ENCODE measurements at regions not wholly inside any gene's neighbourhood (a gene's known extent, or its start where the extent isn't known, plus 50 kb on each side); places are given as distances from the start of the nearest gene placed in this dataset.

DNA sequence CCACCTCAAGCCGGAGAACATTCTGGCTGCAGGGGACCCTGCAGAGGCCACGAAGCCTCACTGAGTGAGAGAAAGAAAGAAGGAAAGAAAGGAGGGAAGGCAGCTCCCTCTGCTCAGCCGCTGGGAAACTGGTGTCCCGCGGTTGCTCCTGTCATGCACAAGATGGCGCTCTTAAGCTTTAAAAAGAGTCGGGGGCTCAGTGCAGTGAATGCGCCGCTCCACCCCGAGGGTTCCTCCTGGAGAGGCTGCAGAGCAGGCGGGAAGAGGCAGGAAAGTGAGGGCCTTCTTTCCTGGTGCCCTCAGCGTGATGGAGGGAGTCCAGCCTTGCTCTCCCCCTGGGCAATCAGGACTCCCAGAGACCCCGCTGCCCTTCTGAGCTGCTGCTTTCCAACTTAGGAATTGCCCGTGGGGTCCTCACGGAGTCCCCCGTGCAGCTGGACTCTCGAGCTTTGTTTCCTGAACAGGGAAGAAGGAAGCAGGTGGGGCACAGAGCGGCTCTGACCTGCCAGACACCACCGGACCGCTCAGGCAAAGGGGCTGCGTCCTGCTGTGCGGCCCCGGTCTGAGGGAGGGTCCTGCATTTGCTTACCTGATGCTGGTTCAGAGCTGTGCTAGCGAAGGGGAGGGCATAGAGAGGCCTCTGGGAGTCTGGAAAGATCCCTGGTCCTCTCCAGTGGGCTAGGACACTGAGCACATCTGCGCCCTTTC, 141.9 kb upstream of the MKI67 start:
- H3K4me3 ChIP-seq, result no peak overlapping the region
- H3K27ac ChIP-seq, result no peak overlapping the region
- H4K20me1 ChIP-seq (ENCODE audit: insufficient read depth, poor library complexity, severe bottlenecking), result no peaks in the 10 kb centered on the region
- no peak overlapping the region for H3K4me2 ChIP-seq
- peak; percentile 85 for DNase-seq (ENCODE audit: low spot score)
- H3K36me3 ChIP-seq (replicated peaks; ENCODE audit: insufficient read depth, low read depth), result no peaks in the 10 kb centered on the region
- H3K79me2 ChIP-seq, result no peaks in the 10 kb centered on the region
- H3K27me3 ChIP-seq, result peaks cover 22% of the 10 kb centered on the region
- no peaks in the 10 kb centered on the region for H3K9me2 ChIP-seq (replicated peaks; ENCODE audit: insufficient read depth)
- no peaks in the 10 kb centered on the region for H3K4me1 ChIP-seq (ENCODE audit: insufficient read depth)
- WGBS (ENCODE audit: low lambda C conversion rate, missing lambda C conversion rate), result 43% methylated on average over 25 of the region's 25 CpGs
- H2AFZ ChIP-seq, result no peak overlapping the region
- TF ChIP-seq, protein P1, sequence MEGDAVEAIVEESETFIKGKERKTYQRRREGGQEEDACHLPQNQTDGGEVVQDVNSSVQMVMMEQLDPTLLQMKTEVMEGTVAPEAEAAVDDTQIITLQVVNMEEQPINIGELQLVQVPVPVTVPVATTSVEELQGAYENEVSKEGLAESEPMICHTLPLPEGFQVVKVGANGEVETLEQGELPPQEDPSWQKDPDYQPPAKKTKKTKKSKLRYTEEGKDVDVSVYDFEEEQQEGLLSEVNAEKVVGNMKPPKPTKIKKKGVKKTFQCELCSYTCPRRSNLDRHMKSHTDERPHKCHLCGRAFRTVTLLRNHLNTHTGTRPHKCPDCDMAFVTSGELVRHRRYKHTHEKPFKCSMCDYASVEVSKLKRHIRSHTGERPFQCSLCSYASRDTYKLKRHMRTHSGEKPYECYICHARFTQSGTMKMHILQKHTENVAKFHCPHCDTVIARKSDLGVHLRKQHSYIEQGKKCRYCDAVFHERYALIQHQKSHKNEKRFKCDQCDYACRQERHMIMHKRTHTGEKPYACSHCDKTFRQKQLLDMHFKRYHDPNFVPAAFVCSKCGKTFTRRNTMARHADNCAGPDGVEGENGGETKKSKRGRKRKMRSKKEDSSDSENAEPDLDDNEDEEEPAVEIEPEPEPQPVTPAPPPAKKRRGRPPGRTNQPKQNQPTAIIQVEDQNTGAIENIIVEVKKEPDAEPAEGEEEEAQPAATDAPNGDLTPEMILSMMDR (IDR thresholded peaks at IDR 0.05; ENCODE audit: poor library complexity), result peak; percentile 85
- TF ChIP-seq EZH2 (IDR thresholded peaks at IDR 0.05; ENCODE audit: borderline replicate concordance) (no peak), EZH2phosphoT487 (IDR thresholded peaks at IDR 0.05; ENCODE audit: low read depth, severe bottlenecking, unreplicated experiment) (no peak)
- no peaks in the 10 kb centered on the region for H3K9me3 ChIP-seq (ENCODE audit: low read depth)

DNA sequence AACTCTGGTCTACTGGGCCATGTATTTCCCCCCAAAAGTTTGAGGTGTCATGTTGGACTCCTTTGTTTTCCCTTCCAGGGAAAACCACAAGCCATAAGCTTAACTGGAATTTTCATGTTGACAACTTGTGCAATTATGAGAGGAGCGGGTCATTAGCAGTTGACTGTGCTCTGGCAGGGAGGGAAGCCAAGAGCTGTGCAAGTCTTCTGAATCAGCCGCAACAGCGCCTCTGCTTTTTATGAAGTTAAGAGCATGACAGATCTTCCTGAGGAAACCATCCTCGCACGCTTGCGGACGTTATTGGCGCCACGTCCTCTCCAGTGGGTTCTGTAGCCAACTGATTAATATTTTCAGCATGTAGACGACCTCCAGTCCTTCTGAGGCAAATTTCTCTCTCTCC, 148.7 kb upstream of the MKI67 start:
- Histone ChIP-seq H3K27ac (no peak overlapping the region), H3K4me1 (ENCODE audit: insufficient read depth) (no peaks in the 10 kb centered on the region), H4K20me1 (ENCODE audit: insufficient read depth, poor library complexity, severe bottlenecking) (no peaks in the 10 kb centered on the region), H3K9me3 (ENCODE audit: low read depth) (no peaks in the 10 kb centered on the region), H3K4me2 (no peak overlapping the region), H3K4me3 (no peak overlapping the region), H3K36me3 (replicated peaks; ENCODE audit: insufficient read depth, low read depth) (no peaks in the 10 kb centered on the region), H3K79me2 (no peaks in the 10 kb centered on the region), H3K27me3 (peaks cover 13% of the 10 kb centered on the region), H3K9me2 (replicated peaks; ENCODE audit: insufficient read depth) (no peaks in the 10 kb centered on the region), H2AFZ (no peak overlapping the region)
- 64% methylated on average over 10 of the region's 10 CpGs for WGBS (ENCODE audit: low lambda C conversion rate, missing lambda C conversion rate)
- TF ChIP-seq, protein P1 (IDR thresholded peaks at IDR 0.05; ENCODE audit: poor library complexity), result no peak
- TF ChIP-seq EZH2phosphoT487 (IDR thresholded peaks at IDR 0.05; ENCODE audit: low read depth, severe bottlenecking, unreplicated experiment) (no peak), EZH2 (IDR thresholded peaks at IDR 0.05; ENCODE audit: borderline replicate concordance) (no peak)
- peak; percentile 23 for DNase-seq (ENCODE audit: low spot score)

DNA sequence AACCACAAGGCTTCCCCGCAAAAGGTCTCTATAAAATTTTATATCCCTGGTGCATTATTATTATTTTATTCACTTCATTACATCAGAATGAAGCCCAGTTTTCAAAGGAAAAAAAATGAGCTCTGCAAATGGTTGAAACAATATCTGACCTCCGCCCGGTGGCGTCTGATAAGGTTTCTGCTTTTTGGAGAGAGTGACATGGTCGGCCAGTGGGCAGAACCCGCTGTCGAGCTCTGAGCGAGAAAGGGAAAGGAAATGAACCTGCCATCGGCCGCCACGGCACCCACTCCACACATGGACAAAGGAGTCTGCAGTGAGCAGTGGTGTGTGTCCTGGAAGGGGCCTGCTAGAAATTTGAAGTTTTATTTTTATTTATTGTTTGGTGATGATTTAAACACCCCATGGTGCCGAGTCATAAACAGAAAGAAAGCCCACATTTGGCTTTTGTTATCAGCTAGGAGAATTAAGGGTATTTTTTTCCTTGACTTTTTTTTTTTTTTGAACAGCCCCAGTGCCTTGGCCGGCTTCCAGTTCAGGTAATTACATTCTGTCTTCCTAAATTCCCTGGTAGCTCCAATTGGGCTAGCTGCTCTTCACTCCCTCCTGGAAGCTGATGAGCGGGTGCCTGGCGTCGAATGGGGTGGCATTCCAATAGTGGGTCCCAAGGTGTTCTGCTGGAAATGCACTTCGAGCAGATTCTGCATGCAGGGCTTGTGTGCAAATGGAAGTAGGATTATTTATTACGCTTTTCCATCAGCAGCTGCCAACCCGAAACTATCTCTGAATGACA, 149.4 kb upstream of the MKI67 start:
- H3K9me3 ChIP-seq (ENCODE audit: low read depth), result no peaks in the 10 kb centered on the region
- H3K4me1 ChIP-seq (ENCODE audit: insufficient read depth), result no peaks in the 10 kb centered on the region
- no peak overlapping the region for H3K27ac ChIP-seq
- no peak overlapping the region for H2AFZ ChIP-seq
- no peaks in the 10 kb centered on the region for H3K79me2 ChIP-seq
- no peak for DNase-seq (ENCODE audit: low spot score)
- H3K9me2 ChIP-seq (replicated peaks; ENCODE audit: insufficient read depth), result no peaks in the 10 kb centered on the region
- H3K4me3 ChIP-seq, result no peak overlapping the region
- no peaks in the 10 kb centered on the region for H4K20me1 ChIP-seq (ENCODE audit: insufficient read depth, poor library complexity, severe bottlenecking)
- WGBS (ENCODE audit: low lambda C conversion rate, missing lambda C conversion rate), result 84% methylated on average over 19 of the region's 19 CpGs
- H3K36me3 ChIP-seq (replicated peaks; ENCODE audit: insufficient read depth, low read depth), result no peaks in the 10 kb centered on the region
- peaks cover 15% of the 10 kb centered on the region for H3K27me3 ChIP-seq
- H3K4me2 ChIP-seq, result no peak overlapping the region
- TF ChIP-seq EZH2 (IDR thresholded peaks at IDR 0.05; ENCODE audit: borderline replicate concordance) (no peak), EZH2phosphoT487 (IDR thresholded peaks at IDR 0.05; ENCODE audit: low read depth, severe bottlenecking, unreplicated experiment) (no peak)
- TF ChIP-seq, protein P1 (IDR thresholded peaks at IDR 0.05; ENCODE audit: poor library complexity), result no peak
